Subcutaneous abdominal adipose tissue (tissue), 5 donors: ENCODE measurements at regions not wholly inside any gene's neighbourhood (a gene's known extent, or its start where the extent isn't known, plus 50 kb on each side); places are given as distances from the start of the nearest gene placed in this dataset.

Source experiments
- H3K27ac ChIP-seq: one replicate; pipeline ENCODE4 v1.7.0; 2013; ENCODE audit warnings: low read depth, mild to moderate bottlenecking, inconsistent platforms, low read length, moderate library complexity
- H3K27me3 ChIP-seq, 5 donors: one replicate each; pipeline ENCODE4 v1.7.0; 2013; ENCODE audit warnings: low read length in 5 of 5, inconsistent platforms in 1 of 5; ENCODE audit not compliant: control insufficient read depth in 5 of 5, insufficient read depth in 4 of 5
- H3K36me3 ChIP-seq, 5 donors: one replicate each; pipeline ENCODE4 v1.7.0; 2013; ENCODE audit warnings: low read length in 5 of 5; ENCODE audit not compliant: control insufficient read depth in 5 of 5, insufficient read depth in 5 of 5
- H3K4me1 ChIP-seq, 5 donors: one replicate each; pipeline ENCODE4 v1.7.0; 2013; ENCODE audit warnings: low read length in 5 of 5, mild to moderate bottlenecking in 3 of 5, moderate library complexity in 1 of 5; ENCODE audit not compliant: control insufficient read depth in 5 of 5, insufficient read depth in 5 of 5
- H3K4me3 ChIP-seq, 5 donors: one replicate each; pipeline ENCODE4 v1.7.0; 2013; ENCODE audit warnings: low read length in 5 of 5, low read depth in 1 of 5
- H3K9ac ChIP-seq, 5 donors: one replicate each; pipeline ENCODE4 v1.7.0; 2013; ENCODE audit warnings: low read length in 5 of 5, mild to moderate bottlenecking in 4 of 5, moderate library complexity in 3 of 5
- H3K9me3 ChIP-seq, 5 donors: one replicate each; pipeline ENCODE4 v1.7.0; 2013; ENCODE audit warnings: low read length in 5 of 5; ENCODE audit not compliant: control insufficient read depth in 5 of 5
- donor health status: healthy.
- donor health status: healthy.
- donor health status: healthy.
- donor health status: healthy.
- donor health status: healthy.

- Histone ChIP-seq H3K27ac (no peak overlapping the region), H3K9me3 (peaks cover under 1 to 6% (median 3%) of the 10 kb centered on the region in 5 donors)
These were observed 94.0 kb upstream of the ZNF536 start for GRCh38 chr19:30277941-30278881.

GRCh38 chr19:30278882-30279254 is 93.3 kb upstream of the ZNF536 start:
- no peak overlapping the region for H3K27ac ChIP-seq
- no peaks in the 10 kb centered on the region for H3K36me3 ChIP-seq
- H3K4me3 ChIP-seq = no peak overlapping the region
- peaks cover 3 to 28% (median 13%) of the 10 kb centered on the region in 5 donors for H3K27me3 ChIP-seq
- no peak overlapping the region for H3K9ac ChIP-seq
- H3K4me1 ChIP-seq = peaks cover 0 to 4% (median 0%) of the 10 kb centered on the region in 5 donors
- no peaks in the 10 kb centered on the region for H3K9me3 ChIP-seq

More at GRCh38 chr19:30277941-30278881, 94.0 kb upstream of the ZNF536 start:
- H3K27me3 ChIP-seq = peaks cover 3 to 26% (median 13%) of the 10 kb centered on the region in 5 donors
- H3K4me1 ChIP-seq = peaks cover 0 to 4% (median 0%) of the 10 kb centered on the region in 5 donors
- H3K36me3 ChIP-seq = no peaks in the 10 kb centered on the region
- no peak overlapping the region for H3K9ac ChIP-seq
- H3K4me3 ChIP-seq = no peak overlapping the region

- Histone ChIP-seq H3K9ac (no peak overlapping the region), H3K9me3 (no peaks in the 10 kb centered on the region), H3K27me3 (peaks cover 3 to 25% (median 14%) of the 10 kb centered on the region in 5 donors), H3K27ac (no peak overlapping the region), H3K36me3 (no peaks in the 10 kb centered on the region), H3K4me3 (no peak overlapping the region), H3K4me1 (peaks cover 0 to 4% (median 0%) of the 10 kb centered on the region in 5 donors)
These were observed 92.2 kb upstream of the ZNF536 start for GRCh38 chr19:30280018-30280417.

GRCh38 chr19:30281906-30282305 is 90.3 kb upstream of the ZNF536 start:
- H3K4me3 ChIP-seq = no peak overlapping the region
- no peak overlapping the region for H3K9ac ChIP-seq
- no peaks in the 10 kb centered on the region for H3K36me3 ChIP-seq
- no peak overlapping the region for H3K27ac ChIP-seq
- H3K27me3 ChIP-seq = peaks cover 0 to 21% (median 16%) of the 10 kb centered on the region in 5 donors
- H3K9me3 ChIP-seq = no peaks in the 10 kb centered on the region
- no peaks in the 10 kb centered on the region for H3K4me1 ChIP-seq

GRCh38 chr19:30283556-30283955 is 88.6 kb upstream of the ZNF536 start:
- Histone ChIP-seq H3K9me3 (peaks cover 0 to under 1% (median 0%) of the 10 kb centered on the region in 5 donors), H3K4me1 (no peaks in the 10 kb centered on the region), H3K27ac (no peak overlapping the region), H3K36me3 (no peaks in the 10 kb centered on the region), H3K27me3 (peaks cover 0 to 21% (median 16%) of the 10 kb centered on the region in 5 donors), H3K4me3 (no peak overlapping the region), H3K9ac (no peak overlapping the region)

- H3K27me3 ChIP-seq = peaks cover 0 to 21% (median 16%) of the 10 kb centered on the region in 5 donors
- no peak overlapping the region for H3K9ac ChIP-seq
- peaks cover 0 to 3% (median 0%) of the 10 kb centered on the region in 5 donors for H3K9me3 ChIP-seq
- H3K27ac ChIP-seq = no peak overlapping the region
- H3K36me3 ChIP-seq = no peaks in the 10 kb centered on the region
- H3K4me1 ChIP-seq = no peaks in the 10 kb centered on the region
- H3K4me3 ChIP-seq = no peak overlapping the region
These were observed 88.0 kb upstream of the ZNF536 start for GRCh38 chr19:30284209-30284608.

- Histone ChIP-seq H3K27me3 (peaks cover 0 to 21% (median 14%) of the 10 kb centered on the region in 5 donors), H3K4me1 (no peaks in the 10 kb centered on the region), H3K4me3 (no peak overlapping the region), H3K9ac (no peak overlapping the region), H3K9me3 (peaks cover 0 to 3% (median 0%) of the 10 kb centered on the region in 5 donors), H3K27ac (no peak overlapping the region), H3K36me3 (no peaks in the 10 kb centered on the region)
These were observed 87.3 kb upstream of the ZNF536 start for GRCh38 chr19:30284885-30285284.

GRCh38 chr19:30286378-30286777 is 85.8 kb upstream of the ZNF536 start:
- Histone ChIP-seq H3K27me3 (peaks cover 0 to 12% (median 6%) of the 10 kb centered on the region in 5 donors), H3K4me1 (no peaks in the 10 kb centered on the region), H3K27ac (no peak overlapping the region), H3K9ac (no peak overlapping the region), H3K4me3 (no peak overlapping the region), H3K9me3 (peaks cover 0 to 3% (median 0%) of the 10 kb centered on the region in 5 donors), H3K36me3 (no peaks in the 10 kb centered on the region)

- Histone ChIP-seq H3K4me1 (no peaks in the 10 kb centered on the region), H3K27me3 (peaks cover 0 to 5% (median 4%) of the 10 kb centered on the region in 5 donors), H3K36me3 (no peaks in the 10 kb centered on the region), H3K9ac (no peak overlapping the region), H3K4me3 (no peak overlapping the region), H3K9me3 (peaks cover 0 to 3% (median 0%) of the 10 kb centered on the region in 5 donors), H3K27ac (no peak overlapping the region)
These were observed 84.9 kb upstream of the ZNF536 start for GRCh38 chr19:30287259-30287658.

- no peaks in the 10 kb centered on the region for H3K36me3 ChIP-seq
- H3K4me3 ChIP-seq = no peak overlapping the region
- H3K9ac ChIP-seq = no peak overlapping the region
- no peaks in the 10 kb centered on the region for H3K4me1 ChIP-seq
- no peak overlapping the region for H3K27ac ChIP-seq
- peaks cover 0 to 3% (median 0%) of the 10 kb centered on the region in 5 donors for H3K9me3 ChIP-seq
- peaks cover 0 to 5% (median 4%) of the 10 kb centered on the region in 5 donors for H3K27me3 ChIP-seq
These were observed 84.2 kb upstream of the ZNF536 start for GRCh38 chr19:30287973-30288372.
